A549 (cell line): ENCODE measurements at regions not wholly inside any gene's neighbourhood (a gene's known extent, or its start where the extent isn't known, plus 50 kb on each side); places are given as distances from the start of the nearest gene placed in this dataset.

Experiments
- ATAC-seq, 2 experiments: fragments of 200-7000 bp in 1 of 2; fragments of >200 bp in 1 of 2; cut with Nextera tagmentation in 1 of 2; cut with Tn5 transposase in 1 of 2; 3 replicates each; pipeline versions ENCODE4 v1.8.0 to v1.9.1; 2018 to 2020; ENCODE audit warnings: mild to moderate bottlenecking in 1 of 2, moderate library complexity in 1 of 2
- CTCF ChIA-PET: fragments of 300-600 bp; sonication (Branson Sonifier 250); formaldehyde crosslinking; extraction: SDS; loops from one replicate; lab custom pipeline; 2021; ENCODE audit warnings: antibody characterized with exemption, inconsistent platforms; lab: Yijun Ruan, JAX
- POLR2A ChIA-PET: fragments of 350-600 bp; formaldehyde crosslinking; extraction: SDS; loops from one replicate; lab custom pipeline; 2021; ENCODE audit warnings: antibody characterized with exemption, inconsistent platforms; lab: Yijun Ruan, JAX
- DNase-seq, 2 experiments: peaks; one replicate each; pipeline versions ENCODE4 v3.0.0 to v3.0.0-alpha.2; 2011 to 2016; ENCODE audit warnings: low read depth in 1 of 2, low spot score in 1 of 2
- FAIRE-seq: peaks from 2 replicates; lab custom pipeline; 2011; peaks lifted over from hg19 to GRCh38; lab: Jason Lieb, UNC
- H3K27ac ChIP-seq, 2 experiments: fragments of >200 bp; sonication (Bioruptor Twin); formaldehyde crosslinking; 3 replicates each; pipeline ENCODE4 v1.5.1; 2016 to 2017
- H3K4me1 ChIP-seq: fragments of >200 bp; sonication (Bioruptor Twin); formaldehyde crosslinking; 3 replicates; pipeline ENCODE4 v1.6.1; 2016
- H3K4me2 ChIP-seq: fragments of >200 bp; sonication (Bioruptor Twin); formaldehyde crosslinking; 3 replicates; pipeline ENCODE4 v1.6.1; 2016
- H3K4me3 ChIP-seq: fragments of >200 bp; sonication (Bioruptor Twin); formaldehyde crosslinking; 3 replicates; pipeline ENCODE4 v1.5.1; 2016
- H3K9me3 ChIP-seq: fragments of >200 bp; sonication (Bioruptor Twin); formaldehyde crosslinking; 3 replicates; pipeline ENCODE4 v1.6.1; 2016
- BHLHE40 ChIP-seq: IDR thresholded peaks from 2 replicates; pipeline ENCODE4 v1.6.1; 2012; ENCODE audit warnings: low read depth, low read length, inconsistent platforms
- CBX2 ChIP-seq: fragments of 200-600 bp; sonication (generic); IDR thresholded peaks from 2 replicates; pipeline ENCODE4 v1.6.1; 2016; ENCODE audit warnings: low read depth, mild to moderate bottlenecking, borderline replicate concordance
- CBX8 ChIP-seq: fragments of 200-600 bp; sonication (generic); IDR thresholded peaks from 2 replicates; pipeline ENCODE4 v1.6.1; 2016
- CEBPB ChIP-seq, 2 experiments: fragments of >200 bp in 1 of 2; sonication (Bioruptor Twin) in 1 of 2; formaldehyde crosslinking in 1 of 2; IDR thresholded peaks; 2 replicates each; pipeline ENCODE4 v1.6.1; 2012 to 2016
- CHD4 ChIP-seq: fragments of 200-600 bp; sonication (generic); IDR thresholded peaks from 2 replicates; pipeline ENCODE4 v1.6.1; 2016; ENCODE audit warnings: antibody characterized with exemption, mild to moderate bottlenecking, borderline replicate concordance
- CTCF ChIP-seq: fragments of >200 bp; sonication (Bioruptor Twin); formaldehyde crosslinking; IDR thresholded peaks from 3 replicates; pipeline ENCODE4 v1.5.1; 2016
- E2F6 ChIP-seq: IDR thresholded peaks from 2 replicates; pipeline ENCODE4 v1.6.1; 2012; ENCODE audit warnings: low read depth, borderline replicate concordance
- ESRRA ChIP-seq: fragments of 150-350 bp; IDR thresholded peaks from 2 replicates; pipeline ENCODE4 v1.6.1; 2014; ENCODE audit warnings: mild to moderate bottlenecking, low read length, borderline replicate concordance
- FOXS1 ChIP-seq: fragments of 250-450 bp; sonication (Bioruptor Pico); IDR thresholded peaks from 2 replicates; pipeline ENCODE4 v1.5.0; 2020; ENCODE audit warnings: mild to moderate bottlenecking, moderate library complexity
- MAZ ChIP-seq: fragments of 150-350 bp; IDR thresholded peaks from 2 replicates; pipeline ENCODE4 v1.6.1; 2014; ENCODE audit warnings: antibody characterized with exemption, low read depth, low read length, borderline replicate concordance
- MYC ChIP-seq: IDR thresholded peaks from 2 replicates; pipeline ENCODE4 v1.6.1; 2012; ENCODE audit warnings: mild to moderate bottlenecking, inconsistent platforms, low read length, improper control_type of control experiment, borderline replicate concordance
- NPAS2 ChIP-seq: fragments of 250-450 bp; sonication (Bioruptor Pico); IDR thresholded peaks from 2 replicates; pipeline ENCODE4 v1.8.0; 2022; ENCODE audit warnings: mild to moderate bottlenecking, moderate library complexity, borderline replicate concordance
- PHF8 ChIP-seq: fragments of 200-600 bp; sonication (generic); IDR thresholded peaks from 2 replicates; pipeline ENCODE4 v1.6.1; 2016; ENCODE audit warnings: low read depth, mild to moderate bottlenecking, antibody characterized with exemption, moderate library complexity, borderline replicate concordance
- RCOR1 ChIP-seq: fragments of 150-350 bp; IDR thresholded peaks from 2 replicates; pipeline ENCODE4 v1.6.1; 2014; ENCODE audit warnings: antibody characterized with exemption, low read length, low read depth
- REST ChIP-seq: fragments of 200-600 bp; sonication (generic); IDR thresholded peaks from 2 replicates; pipeline ENCODE4 v1.6.1; 2016; ENCODE audit warnings: antibody characterized with exemption, mild to moderate bottlenecking, moderate library complexity
- RFX5 ChIP-seq: fragments of 450-650 bp; IDR thresholded peaks from 2 replicates; pipeline ENCODE4 v1.7.1; 2014; ENCODE audit warnings: antibody characterized with exemption, mild to moderate bottlenecking, moderate library complexity
- SMC3 ChIP-seq: fragments of >200 bp; sonication (Bioruptor Twin); formaldehyde crosslinking; IDR thresholded peaks from 3 replicates; pipeline ENCODE4 v1.6.1; 2018; ENCODE audit warnings: inconsistent platforms
- TFCP2L1 ChIP-seq: fragments of 250-450 bp; sonication (Bioruptor Pico); IDR thresholded peaks from 2 replicates; pipeline ENCODE4 v1.5.0; 2021; ENCODE audit warnings: mild to moderate bottlenecking
- ZSCAN20 ChIP-seq: fragments of 250-450 bp; sonication (Bioruptor Pico); IDR thresholded peaks from 2 replicates; pipeline ENCODE4 v1.8.0; 2022; ENCODE audit warnings: mild to moderate bottlenecking, moderate library complexity
- WGBS: methylation state at CpG from one replicate; pipeline ENCODE4 v1.1.6; 2017; ENCODE audit errors: missing lambda C conversion rate; 5-methylcytosine and 5-hydroxymethylcytosine counted together
- TF ChIP-seq, protein P1 (sequence below): IDR thresholded peaks from 2 replicates; pipeline ENCODE4 v1.6.1; 2012
- TF ChIP-seq, protein P2 (sequence below): fragments of 250-450 bp; sonication (Bioruptor Pico); IDR thresholded peaks from 2 replicates; pipeline ENCODE4 v1.5.0; 2020; ENCODE audit warnings: low read depth, mild to moderate bottlenecking, moderate library complexity

- Histone ChIP-seq H3K9me3 (no peaks in the 10 kb centered on the region), H3K4me3 (no peak overlapping the region)
- no peak for DNase-seq
These were observed 196.4 kb downstream of the SPRY2 start for GRCh38 chr13:80144493-80144892.

DNA sequence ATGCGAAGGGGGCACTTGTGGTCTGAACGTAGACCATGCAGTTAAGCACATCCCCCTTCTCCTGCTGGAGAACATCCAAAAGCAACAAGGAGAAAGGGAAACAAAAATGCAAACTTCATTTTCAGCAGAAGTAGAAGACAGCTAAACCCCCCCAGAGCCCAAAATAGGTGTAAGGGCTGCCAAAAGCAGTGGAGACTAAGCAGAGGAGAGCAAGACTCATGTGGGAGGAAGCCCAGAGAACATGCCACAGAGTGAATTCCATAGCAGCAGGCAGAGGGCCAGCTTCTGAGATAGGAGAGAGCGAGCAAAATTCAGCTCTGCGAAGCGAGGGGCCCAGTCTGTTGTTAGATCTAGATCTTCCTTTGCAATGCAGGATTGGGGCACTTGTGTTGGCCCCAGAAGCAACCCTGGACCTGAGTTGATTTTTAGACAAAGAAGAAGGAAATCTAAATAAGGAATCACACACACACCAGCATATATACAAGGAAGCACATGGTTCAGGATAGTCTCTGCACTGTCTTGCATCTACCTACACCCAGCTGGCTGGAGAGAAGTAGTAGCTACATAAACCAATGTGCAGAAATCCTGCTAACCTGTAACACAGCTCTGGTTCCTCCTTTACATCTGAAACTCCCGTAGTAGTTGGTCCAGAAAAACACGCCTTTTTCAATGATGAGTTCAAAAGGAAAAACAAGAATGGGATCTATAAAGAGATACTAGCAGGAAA is 199.6 kb downstream of the SPRY2 start:
- H3K9me3 ChIP-seq = no peaks in the 10 kb centered on the region
- no peak for ATAC-seq
- no peak for TF ChIP-seq PHF8
- TF ChIP-seq, all 56 proteins: peak for 0
- Histone ChIP-seq H3K27ac (no peak overlapping the region), H3K4me2 (no peak overlapping the region), H3K4me1 (no peaks in the 10 kb centered on the region), H3K4me3 (no peak overlapping the region)
- ChIA-PET POLR2A (no interaction called here), CTCF (interaction anchor here (0.5 kb wide), 1 partner anchor 597 kb away, joined by 3 read pairs; no protein-coding TSS in a partner anchor)
- no peak for FAIRE-seq
- WGBS = 75% methylated on average over 7 of the region's 7 CpGs
- no peak for DNase-seq

More at GRCh38 chr13:80144493-80144892, 196.4 kb downstream of the SPRY2 start:
- CTCF ChIA-PET = interaction anchor here (0.6 kb wide), 1 partner anchor 342 kb away, joined by 3 read pairs; no protein-coding TSS in a partner anchor
- POLR2A ChIA-PET = no interaction called here
- Histone ChIP-seq H3K27ac (no peak overlapping the region), H3K4me1 (no peaks in the 10 kb centered on the region), H3K4me2 (no peak overlapping the region)
- FAIRE-seq (no peak), ATAC-seq (no peak)
- TF ChIP-seq RFX5 = no peak
- TF ChIP-seq, protein P1, sequence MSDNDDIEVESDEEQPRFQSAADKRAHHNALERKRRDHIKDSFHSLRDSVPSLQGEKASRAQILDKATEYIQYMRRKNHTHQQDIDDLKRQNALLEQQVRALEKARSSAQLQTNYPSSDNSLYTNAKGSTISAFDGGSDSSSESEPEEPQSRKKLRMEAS = no peak
- TF ChIP-seq TFCP2L1 = no peak
- no peak for TF ChIP-seq CBX8
- TF ChIP-seq MAZ = no peak
- no peak for TF ChIP-seq ZSCAN20 (CRISPR knock-in tag)
- no peak for TF ChIP-seq CEBPB (IDR thresholded peaks at IDR 0.05)
- no peak for TF ChIP-seq CBX2
- no peak for TF ChIP-seq NPAS2
- TF ChIP-seq E2F6 = no peak

DNA sequence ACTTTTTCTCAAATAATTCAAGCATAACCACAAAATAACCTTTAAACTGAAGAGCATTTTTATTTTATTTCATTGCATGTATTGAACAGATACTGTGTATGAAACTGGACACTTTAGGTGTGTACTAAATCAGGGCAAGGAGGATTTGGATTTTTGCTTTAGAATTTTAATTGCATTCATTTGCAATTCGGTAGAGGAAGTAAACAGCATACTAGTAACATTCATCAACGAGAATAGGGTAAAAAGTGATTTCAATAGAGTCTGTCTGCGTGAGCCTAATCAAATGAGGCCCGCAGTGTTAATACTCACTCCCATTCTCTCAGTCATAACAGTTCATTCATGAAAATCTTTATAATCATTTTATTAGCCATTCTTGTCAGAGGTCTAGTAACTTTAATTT is 200.2 kb downstream of the SPRY2 start:
- no peak for FAIRE-seq

More for the DNA sequence above, 200.2 kb downstream of the SPRY2 start:
- H3K4me3 ChIP-seq = no peak overlapping the region
- POLR2A ChIA-PET = no interaction called here
- H3K9me3 ChIP-seq = no peaks in the 10 kb centered on the region
- no peak for TF ChIP-seq CTCF
- TF ChIP-seq ESRRA = no peak
- no peak for TF ChIP-seq REST
- no peak for TF ChIP-seq SMC3
- TF ChIP-seq RFX5 = no peak
- no peak for TF ChIP-seq MYC
- TF ChIP-seq CHD4 = no peak
- no peak for TF ChIP-seq CBX8
- TF ChIP-seq, protein P2, sequence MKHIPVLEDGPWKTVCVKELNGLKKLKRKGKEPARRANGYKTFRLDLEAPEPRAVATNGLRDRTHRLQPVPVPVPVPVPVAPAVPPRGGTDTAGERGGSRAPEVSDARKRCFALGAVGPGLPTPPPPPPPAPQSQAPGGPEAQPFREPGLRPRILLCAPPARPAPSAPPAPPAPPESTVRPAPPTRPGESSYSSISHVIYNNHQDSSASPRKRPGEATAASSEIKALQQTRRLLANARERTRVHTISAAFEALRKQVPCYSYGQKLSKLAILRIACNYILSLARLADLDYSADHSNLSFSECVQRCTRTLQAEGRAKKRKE (CRISPR knock-in tag) = no peak
- TF ChIP-seq FOXS1 (CRISPR knock-in tag) = no peak
- TF ChIP-seq BHLHE40 = no peak
- no peak for TF ChIP-seq RCOR1
- TF ChIP-seq, all 56 proteins: peak for 0
- no peaks in the 10 kb centered on the region for H3K4me1 ChIP-seq
- H3K4me2 ChIP-seq = no peak overlapping the region
- no peak overlapping the region for H3K27ac ChIP-seq
- CTCF ChIA-PET = no interaction called here
- ATAC-seq (no peak), DNase-seq (no peak)
- 78% methylated on average over 4 of the region's 4 CpGs for WGBS
